ENCODE measurements at regions not wholly inside any gene's neighbourhood (a gene's known extent, or its start where the extent isn't known, plus 50 kb on each side); places are given as distances from the start of the nearest gene placed in this dataset.

DNA sequence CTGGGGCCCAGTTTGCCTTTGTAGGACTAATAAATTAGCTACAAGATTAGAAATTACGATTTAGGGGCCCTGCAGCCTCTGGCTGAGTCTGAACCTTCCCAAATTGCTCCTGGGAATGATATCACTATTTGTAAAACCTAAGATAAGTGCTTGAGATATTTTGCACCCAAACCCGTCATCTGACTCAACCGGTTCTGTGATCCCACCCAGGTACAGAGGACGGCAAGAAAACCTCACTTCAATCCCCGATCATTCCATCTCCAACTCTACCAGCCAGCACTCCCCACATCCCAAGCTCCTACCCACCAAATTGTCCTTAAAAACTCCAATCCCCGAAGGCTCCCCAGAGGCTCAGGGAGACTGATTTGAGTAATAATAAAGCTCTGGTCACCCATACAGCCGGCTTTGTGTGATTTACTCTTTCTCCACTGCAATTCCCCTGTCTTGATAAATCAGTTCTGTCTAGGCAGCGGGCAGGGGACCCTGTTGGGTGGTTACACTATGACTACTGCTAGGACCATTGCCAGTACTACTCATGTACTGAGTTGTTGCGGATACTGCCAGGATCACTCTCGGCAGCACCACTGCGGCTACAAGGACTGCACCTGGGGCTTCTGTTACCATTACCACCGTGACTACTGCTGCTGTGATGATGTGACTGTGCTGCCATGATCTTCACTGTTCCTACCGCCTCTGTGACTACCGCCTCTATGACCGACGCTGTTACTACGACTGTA is 73.1 kb downstream of the IRF8 start:
- TF ChIP-seq EZH2phosphoT487 (IDR thresholded peaks at IDR 0.05; ENCODE audit: borderline replicate concordance, low read length) = no peak
- no peak for TF ChIP-seq CTCF (IDR thresholded peaks at IDR 0.05; ENCODE audit: low read depth, low read length, poor library complexity, severe bottlenecking)
- H3K9me3 ChIP-seq (ENCODE audit: control insufficient read depth, insufficient read depth, low read length) = peaks cover 13% of the 10 kb centered on the region
- no peaks in the 10 kb centered on the region for H3K36me3 ChIP-seq (ENCODE audit: control insufficient read depth, low read length)

DNA sequence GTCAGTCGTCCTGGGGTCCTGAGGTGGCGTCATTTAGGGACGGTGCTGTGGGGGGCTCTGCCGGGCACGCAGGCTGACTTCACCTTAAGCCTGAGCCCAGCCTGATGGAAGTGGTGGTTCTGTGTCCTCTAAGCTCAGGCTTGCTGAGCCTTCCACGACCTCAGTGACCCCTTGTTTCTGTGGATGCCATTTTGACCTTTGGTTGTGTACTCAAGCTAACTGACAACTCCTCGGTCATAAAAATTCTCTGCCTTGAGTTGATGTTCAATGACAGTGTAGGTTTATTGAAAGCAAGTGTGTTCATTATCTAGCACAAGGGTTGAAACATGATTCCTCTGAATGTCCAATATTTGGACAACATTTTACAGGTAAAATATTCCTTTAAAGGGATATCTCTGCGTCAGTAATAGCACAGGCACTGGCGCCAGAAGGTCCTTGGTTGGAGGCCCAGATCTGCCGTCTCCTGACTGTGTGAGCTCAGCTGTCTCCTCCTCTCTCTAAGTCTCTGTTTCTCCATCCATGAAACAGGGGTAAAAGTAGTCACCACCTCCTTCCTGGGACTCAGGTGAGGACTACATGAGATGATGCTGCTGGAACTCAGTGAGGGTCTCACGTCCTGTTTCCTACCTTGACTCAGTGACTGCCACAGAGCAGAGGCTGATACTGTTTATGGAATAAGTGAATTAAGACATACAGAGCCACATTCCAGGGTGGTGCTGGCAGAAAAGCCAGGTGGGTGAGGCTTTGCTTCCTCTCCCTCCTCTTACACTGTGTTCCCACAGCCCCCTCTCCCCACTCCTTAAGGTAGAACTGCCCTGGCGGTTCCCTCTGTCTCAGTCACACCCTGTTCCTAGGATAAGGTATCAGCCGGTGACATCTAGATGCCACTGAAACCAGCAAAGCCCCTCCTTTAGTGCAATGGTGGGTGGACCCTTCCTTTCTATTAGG is 75.7 kb downstream of the IRF8 start:
- no peak overlapping the region for H3K4me2 ChIP-seq (ENCODE audit: low read length)

More for the DNA sequence above, 73.1 kb downstream of the IRF8 start:
- Histone ChIP-seq H3K4me3 (ENCODE audit: low read length) (no peak overlapping the region), H3K4me2 (ENCODE audit: low read length) (no peak overlapping the region), H3K4me1 (ENCODE audit: control insufficient read depth, low read length) (peaks cover 26% of the 10 kb centered on the region), H3K9me2 (replicated peaks; ENCODE audit: control insufficient read depth, low read length) (no peaks in the 10 kb centered on the region), H3F3A (ENCODE audit: control insufficient read depth, insufficient read depth) (0 out of 2 replicates have a peak, but pooled peaks cover 3% of the 10 kb centered on the region), H3K27me3 (ENCODE audit: control insufficient read depth, low read length) (peaks cover 24% of the 10 kb centered on the region), H3K79me2 (ENCODE audit: control insufficient read depth, low read length) (no peaks in the 10 kb centered on the region), H3K27ac (ENCODE audit: low read depth, low read length) (no peak overlapping the region), H4K20me1 (ENCODE audit: control insufficient read depth, insufficient read depth, low read depth, low read length) (no peaks in the 10 kb centered on the region)

DNA sequence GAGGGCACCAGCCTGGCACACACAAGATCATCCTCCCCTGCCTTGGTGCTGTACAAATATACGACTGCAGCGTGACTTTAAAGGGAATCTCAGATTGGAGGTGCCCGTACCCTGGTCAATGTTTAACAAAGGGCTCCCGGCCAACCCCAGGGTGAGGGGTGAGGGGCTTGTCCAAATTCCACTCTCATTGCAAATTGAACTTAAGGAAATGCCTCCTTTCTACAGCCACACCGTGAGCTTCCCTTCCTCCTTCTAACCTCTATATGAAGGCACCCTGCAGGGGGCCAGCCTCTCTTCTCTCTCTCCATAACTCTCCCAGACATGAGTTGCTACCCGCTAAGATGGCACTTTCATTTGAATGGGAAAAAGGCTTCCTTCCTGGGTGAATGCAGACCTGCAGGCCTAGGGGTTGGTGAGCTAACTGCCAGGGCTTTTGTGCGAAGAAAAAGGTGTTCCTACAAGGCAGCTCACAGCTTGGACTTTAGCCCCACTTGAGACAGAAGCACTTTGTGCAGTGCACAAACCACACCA is 76.6 kb downstream of the IRF8 start:
- Histone ChIP-seq H3K9me2 (replicated peaks; ENCODE audit: control insufficient read depth, low read length) (no peaks in the 10 kb centered on the region), H3K9me3 (ENCODE audit: control insufficient read depth, insufficient read depth, low read length) (peaks cover 13% of the 10 kb centered on the region), H3K27ac (ENCODE audit: low read depth, low read length) (no peak overlapping the region), H3K4me2 (ENCODE audit: low read length) (no peak overlapping the region), H3F3A (ENCODE audit: control insufficient read depth, insufficient read depth) (0 out of 2 replicates have a peak, but pooled peaks cover 3% of the 10 kb centered on the region), H3K27me3 (ENCODE audit: control insufficient read depth, low read length) (no peaks in the 10 kb centered on the region; the same call in 1 of the 2 replicates), H3K79me2 (ENCODE audit: control insufficient read depth, low read length) (no peaks in the 10 kb centered on the region), H3K36me3 (ENCODE audit: control insufficient read depth, low read length) (no peaks in the 10 kb centered on the region), H3K4me3 (ENCODE audit: low read length) (no peak overlapping the region), H4K20me1 (ENCODE audit: control insufficient read depth, insufficient read depth, low read depth, low read length) (no peaks in the 10 kb centered on the region), H3K4me1 (ENCODE audit: control insufficient read depth, low read length) (no peaks in the 10 kb centered on the region)
- TF ChIP-seq CTCF (IDR thresholded peaks at IDR 0.05; ENCODE audit: low read depth, low read length, poor library complexity, severe bottlenecking) = no peak
- TF ChIP-seq EZH2phosphoT487 (IDR thresholded peaks at IDR 0.05; ENCODE audit: borderline replicate concordance, low read length) = no peak

More for the DNA sequence above, 75.7 kb downstream of the IRF8 start:
- TF ChIP-seq CTCF (IDR thresholded peaks at IDR 0.05; ENCODE audit: low read depth, low read length, poor library complexity, severe bottlenecking) (no peak), EZH2phosphoT487 (IDR thresholded peaks at IDR 0.05; ENCODE audit: borderline replicate concordance, low read length) (no peak)
- peaks cover 4% of the 10 kb centered on the region for H3K27me3 ChIP-seq (ENCODE audit: control insufficient read depth, low read length)
- H3K4me1 ChIP-seq (ENCODE audit: control insufficient read depth, low read length) = peaks cover 5% of the 10 kb centered on the region
- H3F3A ChIP-seq (ENCODE audit: control insufficient read depth, insufficient read depth) = 0 out of 2 replicates have a peak, but pooled peaks cover 3% of the 10 kb centered on the region
- H3K79me2 ChIP-seq (ENCODE audit: control insufficient read depth, low read length) = no peaks in the 10 kb centered on the region
- H3K27ac ChIP-seq (ENCODE audit: low read depth, low read length) = no peak overlapping the region
- H3K36me3 ChIP-seq (ENCODE audit: control insufficient read depth, low read length) = no peaks in the 10 kb centered on the region
- no peaks in the 10 kb centered on the region for H4K20me1 ChIP-seq (ENCODE audit: control insufficient read depth, insufficient read depth, low read depth, low read length)
- no peak overlapping the region for H3K4me3 ChIP-seq (ENCODE audit: low read length)
- no peaks in the 10 kb centered on the region for H3K9me2 ChIP-seq (replicated peaks; ENCODE audit: control insufficient read depth, low read length)
- peaks cover 13% of the 10 kb centered on the region for H3K9me3 ChIP-seq (ENCODE audit: control insufficient read depth, insufficient read depth, low read length)

Measured in DOHH2 (cell line).